CD4-positive, alpha-beta T cell (primary cell): ENCODE measurements at regions not wholly inside any gene's neighbourhood (a gene's known extent, or its start where the extent isn't known, plus 50 kb on each side); places are given as distances from the start of the nearest gene placed in this dataset.
"Not testable (repeated sequence)": the region's sequence is repeated elsewhere in the genome, so short reads cannot be mapped to it uniquely, and the experiment has no call there.

Source experiments
- ATAC-seq: fragments of 200-7000 bp; cut with Tn5 transposase; one replicate; pipeline ENCODE4 v1.10.0; 2022; ENCODE audit warnings: mild to moderate bottlenecking; ENCODE audit not compliant: poor library complexity
- CTCF ChIA-PET: fragments of 350-600 bp; sonication (Branson Sonifier 250); formaldehyde crosslinking; loops from one replicate; lab custom pipeline; 2021; ENCODE audit warnings: antibody characterized with exemption, inconsistent platforms; lab: Charles Lee
- POLR2A ChIA-PET: fragments of 350-600 bp; sonication (Branson Sonifier 250); formaldehyde crosslinking; loops from one replicate; lab custom pipeline; 2021; ENCODE audit warnings: antibody characterized with exemption, inconsistent platforms; lab: Charles Lee
- DNase-seq, 14 experiments: peaks; one replicate each; pipeline ENCODE4 v3.0.0-alpha.2; 2013 to 2020; ENCODE audit warnings: mixed read lengths in 2 of 14
- H3K27ac ChIP-seq, 2 donors: one replicate each; pipeline versions ENCODE4 v1.5.1 to v1.7.0; 2013; ENCODE audit warnings: low read length in 2 of 2, low read depth in 1 of 2, mild to moderate bottlenecking in 1 of 2
- H3K27me3 ChIP-seq, 2 experiments: 1 replicate in 1 of 2; 2 replicates in 1 of 2; pipeline versions ENCODE4 v1.6.1 to v1.7.0; 2013; ENCODE audit warnings: low read length in 2 of 2, control low read depth in 1 of 2, mild to moderate bottlenecking in 1 of 2, moderate library complexity in 1 of 2; ENCODE audit not compliant: insufficient read depth in 2 of 2, control insufficient read depth in 1 of 2
- H3K36me3 ChIP-seq: one replicate; pipeline ENCODE4 v1.6.1; 2013; ENCODE audit warnings: low read length, control low read depth; ENCODE audit not compliant: insufficient read depth
- H3K4me1 ChIP-seq: one replicate; pipeline ENCODE4 v1.6.1; 2013; ENCODE audit warnings: low read length, control low read depth; ENCODE audit not compliant: insufficient read depth
- H3K4me3 ChIP-seq: one replicate; pipeline ENCODE4 v1.5.1; 2013; ENCODE audit warnings: mild to moderate bottlenecking, low read length, moderate library complexity
- H3K9me3 ChIP-seq, 2 experiments: 1 replicate in 1 of 2; 2 replicates in 1 of 2; pipeline versions ENCODE4 v1.6.1 to v1.7.0; 2013; ENCODE audit warnings: low read length in 2 of 2, mild to moderate bottlenecking in 2 of 2, control low read depth in 1 of 2, moderate library complexity in 1 of 2; ENCODE audit not compliant: control insufficient read depth in 1 of 2, insufficient read depth in 1 of 2
- H3K27ac Mint-ChIP-seq: one replicate; pipeline ENCODE4 v1.8.0; 2020; ENCODE audit warnings: mixed read lengths
- H3K27me3 Mint-ChIP-seq: one replicate; pipeline ENCODE4 v1.8.0; 2021; ENCODE audit warnings: mixed read lengths
- H3K36me3 Mint-ChIP-seq: one replicate; pipeline ENCODE4 v1.8.0; 2021; ENCODE audit warnings: low read depth, mixed read lengths
- H3K4me1 Mint-ChIP-seq: one replicate; pipeline ENCODE4 v1.8.0; 2021; ENCODE audit warnings: low read depth, mixed read lengths
- H3K4me3 Mint-ChIP-seq: one replicate; pipeline ENCODE4 v1.8.0; 2020; ENCODE audit warnings: mild to moderate bottlenecking, mixed read lengths
- H3K9me3 Mint-ChIP-seq: one replicate; pipeline ENCODE4 v1.8.0; 2020; ENCODE audit warnings: mixed read lengths
- intact Hi-C, 2 experiments: fragments of 100-400 bp; cut with DNase I in 1 of 2; cut with micrococcal nuclease in 1 of 2; formaldehyde crosslinking; loops; one replicate each; pipeline versions ENCODE4 v1.15.1 to v1.9.0; 2023 to 2025; cut with DNase I, micrococcal nuclease
- TF ChIP-seq, protein P1 (sequence below): fragments of 200-600 bp; IDR thresholded peaks from one replicate; pipeline ENCODE4 v1.8.0; 2022; ENCODE audit warnings: antibody characterized with exemption, mild to moderate bottlenecking

DNA sequence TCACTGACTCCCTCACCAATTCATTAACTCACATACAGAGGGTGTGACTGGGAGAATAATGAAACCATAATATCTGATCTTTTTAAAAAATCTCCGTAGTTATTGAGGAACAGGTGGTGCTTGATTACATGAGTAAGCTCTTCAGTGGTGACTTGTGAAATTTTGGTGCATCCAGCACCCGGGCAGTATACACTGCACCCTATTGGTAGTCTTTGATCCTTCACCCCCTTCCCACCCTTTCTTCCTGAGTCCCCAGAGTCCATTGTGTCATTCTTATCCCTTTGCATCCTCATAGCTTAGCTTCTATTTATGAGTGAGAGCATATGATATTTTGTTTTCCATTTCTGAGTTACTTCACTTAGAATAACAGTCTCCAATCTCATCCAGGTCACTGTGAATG is 1143.8 kb downstream of the PCDH19 start:
- TF ChIP-seq, protein P1, sequence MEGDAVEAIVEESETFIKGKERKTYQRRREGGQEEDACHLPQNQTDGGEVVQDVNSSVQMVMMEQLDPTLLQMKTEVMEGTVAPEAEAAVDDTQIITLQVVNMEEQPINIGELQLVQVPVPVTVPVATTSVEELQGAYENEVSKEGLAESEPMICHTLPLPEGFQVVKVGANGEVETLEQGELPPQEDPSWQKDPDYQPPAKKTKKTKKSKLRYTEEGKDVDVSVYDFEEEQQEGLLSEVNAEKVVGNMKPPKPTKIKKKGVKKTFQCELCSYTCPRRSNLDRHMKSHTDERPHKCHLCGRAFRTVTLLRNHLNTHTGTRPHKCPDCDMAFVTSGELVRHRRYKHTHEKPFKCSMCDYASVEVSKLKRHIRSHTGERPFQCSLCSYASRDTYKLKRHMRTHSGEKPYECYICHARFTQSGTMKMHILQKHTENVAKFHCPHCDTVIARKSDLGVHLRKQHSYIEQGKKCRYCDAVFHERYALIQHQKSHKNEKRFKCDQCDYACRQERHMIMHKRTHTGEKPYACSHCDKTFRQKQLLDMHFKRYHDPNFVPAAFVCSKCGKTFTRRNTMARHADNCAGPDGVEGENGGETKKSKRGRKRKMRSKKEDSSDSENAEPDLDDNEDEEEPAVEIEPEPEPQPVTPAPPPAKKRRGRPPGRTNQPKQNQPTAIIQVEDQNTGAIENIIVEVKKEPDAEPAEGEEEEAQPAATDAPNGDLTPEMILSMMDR = no peak
- H3K4me3 ChIP-seq = no peak overlapping the region
- ChIA-PET CTCF (no interaction called here), POLR2A (no interaction called here)
- no peak overlapping the region for H3K27ac ChIP-seq
- Mint-ChIP-seq H3K36me3 (no peaks in the 10 kb centered on the region), H3K4me3 (no peak overlapping the region), H3K9me3 (peaks cover 1% of the 10 kb centered on the region), H3K27ac (no peak overlapping the region), H3K4me1 (no peaks in the 10 kb centered on the region), H3K27me3 (no peaks in the 10 kb centered on the region)
- H3K36me3 ChIP-seq = no peaks in the 10 kb centered on the region
- H3K9me3 ChIP-seq = no peaks in the 10 kb centered on the region
- ATAC-seq (no peak), DNase-seq (no peak)
- no peaks in the 10 kb centered on the region for H3K4me1 ChIP-seq
- intact Hi-C loops = no loop called here
- no peaks in the 10 kb centered on the region for H3K27me3 ChIP-seq

DNA sequence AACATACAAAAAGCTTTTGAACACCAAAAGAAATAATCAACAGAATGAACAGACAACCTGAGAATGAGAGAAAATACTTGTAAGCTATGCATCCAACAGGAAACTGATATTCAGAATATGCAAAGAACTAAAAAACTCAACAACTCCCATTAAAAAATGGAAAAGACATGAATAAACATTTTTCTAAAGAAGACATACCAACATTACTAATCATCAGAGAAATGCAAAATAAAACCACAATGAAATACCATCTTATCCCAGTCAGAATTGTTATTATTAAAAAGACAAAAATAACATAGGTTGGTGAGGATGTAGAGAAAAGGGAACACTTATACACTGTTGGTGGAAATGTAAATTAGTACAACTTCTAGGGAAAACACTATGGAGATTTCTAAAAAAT is 1161.9 kb downstream of the PCDH19 start:
- ATAC-seq = no peak
- intact Hi-C loops = no loop called here
- Histone ChIP-seq H3K4me3 (no peak overlapping the region), H3K4me1 (no peaks in the 10 kb centered on the region), H3K9me3 (no peaks in the 10 kb centered on the region), H3K27me3 (no peaks in the 10 kb centered on the region), H3K36me3 (no peaks in the 10 kb centered on the region), H3K27ac (no peak overlapping the region)
- H3K4me1 Mint-ChIP-seq = no peaks in the 10 kb centered on the region
- no peaks in the 10 kb centered on the region for H3K36me3 Mint-ChIP-seq
- H3K27ac Mint-ChIP-seq = no peak overlapping the region
- DNase-seq = no peak
- no peaks in the 10 kb centered on the region for H3K27me3 Mint-ChIP-seq
- POLR2A ChIA-PET = no interaction called here
- TF ChIP-seq, protein P1 = no peak
- CTCF ChIA-PET = no interaction called here
- no peak overlapping the region for H3K4me3 Mint-ChIP-seq
- H3K9me3 Mint-ChIP-seq = no peaks in the 10 kb centered on the region

DNA sequence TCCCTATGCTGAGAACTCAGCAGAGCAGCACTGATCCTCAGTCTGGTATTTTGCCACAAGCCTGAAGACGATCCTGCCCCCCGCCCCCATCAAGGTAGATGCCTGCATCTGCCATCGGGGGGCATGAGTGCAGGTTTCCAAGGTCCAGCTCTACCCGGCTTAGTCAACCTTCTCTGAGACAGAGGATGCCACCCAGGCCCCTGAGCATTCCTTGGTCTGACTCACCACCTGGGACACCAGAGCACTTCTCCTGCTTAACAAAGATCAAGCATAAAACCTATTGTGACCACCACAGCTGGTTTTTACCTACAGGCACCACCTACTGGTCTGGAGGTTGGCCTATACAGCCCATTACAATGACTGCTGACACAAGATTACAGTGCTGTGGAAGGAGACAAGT is 1168.1 kb downstream of the PCDH19 start:
- H3K4me1 ChIP-seq = no peaks in the 10 kb centered on the region
- ATAC-seq (no peak), DNase-seq (no peak)
- TF ChIP-seq, protein P1 = no peak
- H3K9me3 Mint-ChIP-seq = no peaks in the 10 kb centered on the region
- no peak overlapping the region for H3K4me3 Mint-ChIP-seq
- no peaks in the 10 kb centered on the region for H3K36me3 ChIP-seq
- no peak overlapping the region for H3K27ac ChIP-seq
- intact Hi-C loops = no loop called here
- no peak overlapping the region for H3K27ac Mint-ChIP-seq
- H3K27me3 ChIP-seq = no peaks in the 10 kb centered on the region
- no peaks in the 10 kb centered on the region for H3K36me3 Mint-ChIP-seq
- no peak overlapping the region for H3K4me3 ChIP-seq
- H3K27me3 Mint-ChIP-seq = no peaks in the 10 kb centered on the region
- ChIA-PET POLR2A (no interaction called here), CTCF (no interaction called here)
- no peaks in the 10 kb centered on the region for H3K9me3 ChIP-seq
- H3K4me1 Mint-ChIP-seq = no peaks in the 10 kb centered on the region

DNA sequence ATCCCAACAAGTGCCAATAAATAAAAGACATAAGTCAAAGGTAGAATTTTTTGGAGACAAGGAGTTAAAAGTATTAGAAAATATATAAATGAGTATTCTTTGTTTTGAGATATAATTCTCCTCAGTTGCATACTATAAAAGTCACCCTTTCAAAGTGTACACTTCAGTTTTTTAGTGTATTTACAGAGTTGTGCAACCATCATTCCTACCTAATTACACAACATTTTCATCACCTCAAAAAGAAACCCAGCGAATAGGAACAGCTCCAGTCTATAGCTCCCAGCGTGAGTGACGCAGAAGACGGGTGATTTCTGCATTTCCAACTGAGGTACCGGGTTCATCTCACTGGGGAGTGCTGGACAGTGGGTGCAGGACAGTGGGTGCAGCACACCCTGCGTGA is 1175.7 kb downstream of the PCDH19 start:
- H3K4me1 Mint-ChIP-seq, H3K36me3 Mint-ChIP-seq, H3K36me3 ChIP-seq, H3K27ac Mint-ChIP-seq, H3K4me1 ChIP-seq, intact Hi-C loops, ATAC-seq, H3K27me3 ChIP-seq, H3K27ac ChIP-seq, DNase-seq, CTCF ChIA-PET, POLR2A ChIA-PET, H3K4me3 Mint-ChIP-seq, H3K9me3 ChIP-seq, H3K4me3 ChIP-seq, H3K27me3 Mint-ChIP-seq, H3K9me3 Mint-ChIP-seq: not testable (repeated sequence)
